HFF-Myc (cell line): ENCODE measurements at regions not wholly inside any gene's neighbourhood (a gene's known extent, or its start where the extent isn't known, plus 50 kb on each side); places are given as distances from the start of the nearest gene placed in this dataset.

Experiments
- DNase-seq: peaks from one replicate; pipeline ENCODE4 v3.0.0-alpha.2; 2011; ENCODE audit warnings: low read depth; ENCODE audit errors: extremely low read depth
- H3K4me3 ChIP-seq: replicated peaks from 2 replicates; pipeline ENCODE4 v1.5.1; 2011; ENCODE audit warnings: low read depth, mild to moderate bottlenecking, control low read depth, low read length
- TF ChIP-seq, protein P1 (sequence below): IDR thresholded peaks from 2 replicates; pipeline ENCODE4 v1.5.1; 2012; ENCODE audit warnings: mild to moderate bottlenecking, low read depth, low read length, control low read depth; ENCODE audit errors: missing control alignments

GRCh38 chr11:111115890-111116289 is 129.6 kb upstream of the POU2AF2 start:
- TF ChIP-seq, protein P1, sequence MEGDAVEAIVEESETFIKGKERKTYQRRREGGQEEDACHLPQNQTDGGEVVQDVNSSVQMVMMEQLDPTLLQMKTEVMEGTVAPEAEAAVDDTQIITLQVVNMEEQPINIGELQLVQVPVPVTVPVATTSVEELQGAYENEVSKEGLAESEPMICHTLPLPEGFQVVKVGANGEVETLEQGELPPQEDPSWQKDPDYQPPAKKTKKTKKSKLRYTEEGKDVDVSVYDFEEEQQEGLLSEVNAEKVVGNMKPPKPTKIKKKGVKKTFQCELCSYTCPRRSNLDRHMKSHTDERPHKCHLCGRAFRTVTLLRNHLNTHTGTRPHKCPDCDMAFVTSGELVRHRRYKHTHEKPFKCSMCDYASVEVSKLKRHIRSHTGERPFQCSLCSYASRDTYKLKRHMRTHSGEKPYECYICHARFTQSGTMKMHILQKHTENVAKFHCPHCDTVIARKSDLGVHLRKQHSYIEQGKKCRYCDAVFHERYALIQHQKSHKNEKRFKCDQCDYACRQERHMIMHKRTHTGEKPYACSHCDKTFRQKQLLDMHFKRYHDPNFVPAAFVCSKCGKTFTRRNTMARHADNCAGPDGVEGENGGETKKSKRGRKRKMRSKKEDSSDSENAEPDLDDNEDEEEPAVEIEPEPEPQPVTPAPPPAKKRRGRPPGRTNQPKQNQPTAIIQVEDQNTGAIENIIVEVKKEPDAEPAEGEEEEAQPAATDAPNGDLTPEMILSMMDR: no peak
- DNase-seq: no peak
- no peak overlapping the region for H3K4me3 ChIP-seq

- TF ChIP-seq, protein P1: no peak
- no peak overlapping the region for H3K4me3 ChIP-seq
- no peak for DNase-seq
Measured at GRCh38 chr11:111114091-111114490, 131.4 kb upstream of the POU2AF2 start.

DNA sequence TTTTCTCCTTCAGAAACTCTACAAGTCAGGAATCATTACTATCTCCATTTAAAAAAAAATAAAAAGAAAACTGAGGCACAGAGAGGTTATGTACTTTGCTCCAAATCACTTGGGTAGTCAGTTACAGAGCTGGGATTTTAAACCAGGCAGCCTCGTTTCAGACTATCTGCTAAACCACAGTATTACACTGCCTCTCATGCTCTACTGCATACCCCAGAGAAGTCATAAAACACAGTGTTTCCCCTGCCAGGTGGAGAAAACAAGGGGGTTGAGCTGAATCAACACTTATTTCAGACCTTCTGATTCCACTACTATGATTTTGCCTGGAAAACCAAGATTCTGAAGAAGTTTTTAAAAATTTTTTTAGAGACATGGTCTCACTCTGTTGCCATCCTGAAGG is 132.9 kb upstream of the POU2AF2 start:
- DNase-seq: no peak
- TF ChIP-seq, protein P1: no peak
- no peak overlapping the region for H3K4me3 ChIP-seq

GRCh38 chr11:111107501-111107900 is 138.0 kb upstream of the POU2AF2 start:
- TF ChIP-seq, protein P1: no peak
- no peak overlapping the region for H3K4me3 ChIP-seq
- no peak for DNase-seq

- TF ChIP-seq, protein P1: no peak
- no peak overlapping the region for H3K4me3 ChIP-seq
- DNase-seq: no peak
Measured at GRCh38 chr11:111106641-111107040, 138.9 kb upstream of the POU2AF2 start.

GRCh38 chr11:111105566-111105965 is 140.0 kb upstream of the POU2AF2 start:
- no peak for DNase-seq
- TF ChIP-seq, protein P1: no peak
- no peak overlapping the region for H3K4me3 ChIP-seq

- no peak overlapping the region for H3K4me3 ChIP-seq
- DNase-seq: no peak
- TF ChIP-seq, protein P1: no peak
Measured at GRCh38 chr11:111104185-111104584, 141.3 kb upstream of the POU2AF2 start.
